ENCODE measurements at regions not wholly inside any gene's neighbourhood (a gene's known extent, or its start where the extent isn't known, plus 50 kb on each side); places are given as distances from the start of the nearest gene placed in this dataset.

- DNase-seq (ENCODE audit: low spot score), result no peak
Measured at GRCh38 chr9:80066931-80067330, 495.2 kb downstream of the TLE4 start.

GRCh38 chr9:80062567-80062966 is 490.8 kb downstream of the TLE4 start:
- no peak for DNase-seq (ENCODE audit: low spot score)

GRCh38 chr9:80061940-80062339 is 490.2 kb downstream of the TLE4 start:
- DNase-seq (ENCODE audit: low spot score), result peak; percentile 53

- no peak for DNase-seq (ENCODE audit: low spot score)
Measured at GRCh38 chr9:80061096-80061495, 489.3 kb downstream of the TLE4 start.

- DNase-seq (ENCODE audit: low spot score), result no peak
Measured at GRCh38 chr9:80059979-80060378, 488.2 kb downstream of the TLE4 start.

DNA sequence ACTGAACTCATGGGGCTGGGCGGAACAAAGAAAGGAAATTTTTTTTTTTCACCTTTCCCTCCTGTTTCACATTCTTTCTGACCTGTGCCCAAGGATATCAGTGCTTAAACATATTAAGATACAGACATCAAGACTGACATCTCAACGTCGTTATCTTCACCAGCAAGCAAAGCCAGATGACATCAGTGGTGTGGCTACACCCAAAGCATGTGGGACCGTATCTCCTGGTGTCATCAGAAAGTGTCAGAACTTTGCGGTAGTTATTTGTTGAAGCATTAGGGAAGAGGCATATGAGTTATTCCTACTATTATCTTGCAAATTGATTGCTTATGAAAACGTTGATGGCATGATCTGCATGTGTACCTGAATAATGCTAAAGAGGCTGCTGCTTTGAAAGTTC is 487.4 kb downstream of the TLE4 start:
- DNase-seq (ENCODE audit: low spot score), result no peak

DNA sequence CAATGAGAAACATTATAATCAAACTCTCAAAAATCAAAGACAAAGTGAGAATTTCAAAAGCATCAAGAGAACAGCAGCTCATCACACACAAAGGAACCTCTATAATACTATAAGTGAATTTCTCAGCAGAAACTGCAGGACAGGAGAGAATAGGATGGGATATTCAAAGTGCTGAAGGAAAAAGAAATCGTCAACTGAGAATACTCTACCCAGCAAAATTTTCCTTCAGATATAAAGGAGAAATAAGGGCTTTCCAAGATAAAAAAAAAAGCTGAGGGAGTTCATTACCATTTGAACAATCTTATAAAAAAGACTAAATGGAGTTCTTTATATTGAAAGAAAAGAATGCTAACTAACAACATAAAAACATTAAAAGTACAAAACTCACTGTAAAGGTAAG is 481.1 kb downstream of the TLE4 start:
- DNase-seq (ENCODE audit: low spot score), result no peak

- DNase-seq (ENCODE audit: low spot score), result no peak
Measured at GRCh38 chr9:80049096-80049782, 477.5 kb downstream of the TLE4 start.

- no peak for DNase-seq (ENCODE audit: low spot score)
Measured at GRCh38 chr9:80046481-80046880, 474.7 kb downstream of the TLE4 start.

GRCh38 chr9:80041821-80042220 is 470.1 kb downstream of the TLE4 start:
- no peak for DNase-seq (ENCODE audit: low spot score)

DNA sequence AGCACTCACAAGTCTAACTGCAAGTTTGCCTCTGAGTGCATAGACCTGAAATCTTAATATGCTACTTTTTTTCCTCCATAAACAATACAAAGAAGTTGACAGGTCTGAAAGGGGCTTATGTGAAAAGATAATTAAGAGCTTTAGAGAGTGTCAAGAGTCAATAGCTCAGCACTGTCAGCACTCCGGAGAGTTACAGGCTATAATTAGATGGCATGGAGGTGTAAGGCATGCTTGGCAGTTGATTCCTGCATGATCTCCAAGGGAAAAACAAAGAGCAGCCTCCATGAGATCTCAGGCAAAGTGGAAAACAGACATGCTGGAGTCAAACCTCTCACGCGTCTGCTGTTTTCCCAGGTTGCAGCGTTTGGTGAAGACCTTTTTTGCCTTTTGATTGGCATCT is 468.7 kb downstream of the TLE4 start:
- no peak for DNase-seq (ENCODE audit: low spot score)

GRCh38 chr9:80030801-80031200 is 459.0 kb downstream of the TLE4 start:
- no peak for DNase-seq (ENCODE audit: low spot score)

DNA sequence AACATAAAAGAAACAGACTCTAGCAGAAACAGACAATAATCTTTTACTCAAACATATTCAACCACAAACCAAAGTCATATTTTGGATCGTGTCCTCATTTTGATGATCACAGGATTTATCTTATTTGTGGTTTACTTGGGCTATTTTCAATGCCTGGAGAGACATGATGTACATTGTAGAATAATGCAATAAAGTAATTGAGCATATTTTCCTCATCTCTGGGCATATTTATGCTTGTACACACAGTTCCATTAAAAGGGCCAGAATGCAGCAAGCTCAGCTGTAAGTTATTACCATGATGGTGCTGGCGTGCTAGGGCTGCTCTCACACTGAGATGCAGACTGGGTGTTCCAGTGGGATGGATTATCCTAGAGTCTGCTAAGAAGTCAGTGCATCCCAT is 456.7 kb downstream of the TLE4 start:
- DNase-seq (ENCODE audit: low spot score), result peak; percentile 20

- DNase-seq (ENCODE audit: low spot score), result no peak
Measured at GRCh38 chr9:80025796-80026520, 454.2 kb downstream of the TLE4 start.

- no peak for DNase-seq (ENCODE audit: low spot score)
Measured at GRCh38 chr9:80025131-80025530, 453.4 kb downstream of the TLE4 start.

GRCh38 chr9:80020530-80020929 is 448.8 kb downstream of the TLE4 start:
- no peak for DNase-seq (ENCODE audit: low spot score)

DNA sequence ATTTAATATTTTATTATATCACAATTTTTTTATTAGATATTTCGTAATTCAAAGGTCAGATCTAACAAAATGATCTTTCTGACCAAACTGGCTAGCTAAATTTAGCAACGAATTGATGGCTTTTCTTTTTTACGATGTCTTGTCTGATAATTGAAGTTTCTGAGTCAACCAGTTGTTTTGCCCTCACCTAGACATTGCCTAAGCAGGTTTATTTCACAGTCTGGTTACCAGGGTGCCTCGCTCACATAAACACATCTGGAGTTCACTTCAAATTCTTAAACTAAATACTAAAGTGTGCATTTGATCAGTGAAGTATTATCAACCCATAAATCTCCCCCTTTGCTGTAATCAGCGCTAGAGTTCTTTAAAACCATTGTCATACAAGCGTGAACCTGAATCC is 448.3 kb downstream of the TLE4 start:
- no peak for DNase-seq (ENCODE audit: low spot score)

- DNase-seq (ENCODE audit: low spot score), result no peak
Measured at GRCh38 chr9:80013891-80014290, 442.1 kb downstream of the TLE4 start.

DNA sequence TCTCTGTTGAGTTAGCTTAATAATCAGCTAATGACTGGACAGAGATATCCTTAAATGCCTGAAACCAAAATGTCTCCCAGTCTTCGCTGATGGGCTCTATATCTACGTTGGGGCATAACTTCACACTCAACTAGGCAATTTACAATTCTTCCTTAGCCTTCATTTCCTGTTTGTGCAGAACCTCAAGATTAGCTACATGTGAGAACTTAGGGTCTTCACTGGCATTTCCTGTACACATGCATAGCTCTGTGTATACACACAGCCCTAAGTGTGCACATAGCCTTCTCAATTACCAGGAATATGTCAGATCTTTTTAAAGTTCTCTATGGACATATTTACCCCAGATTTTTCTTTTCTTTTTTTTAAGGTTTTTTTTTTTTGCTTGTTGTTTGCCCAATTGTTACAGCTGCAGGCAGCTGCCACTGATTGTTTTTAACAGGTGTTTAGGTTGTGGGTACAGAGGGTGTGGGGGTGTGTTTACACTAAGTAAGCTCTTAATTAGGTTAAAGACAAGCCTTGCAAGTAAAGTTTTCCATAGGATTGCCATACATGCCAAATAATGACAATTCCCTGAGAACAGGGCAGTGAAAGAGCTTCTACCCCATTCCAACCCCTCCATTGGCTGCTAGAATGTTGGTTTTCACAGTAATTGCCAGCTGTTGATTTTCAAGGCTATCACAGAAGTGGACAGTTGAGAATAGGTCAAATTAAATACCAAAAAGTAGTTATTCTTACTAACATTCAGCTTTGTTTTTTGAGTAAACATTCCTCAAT is 441.0 kb downstream of the TLE4 start:
- no peak for DNase-seq (ENCODE audit: low spot score)

- no peak for DNase-seq (ENCODE audit: low spot score)
Measured at GRCh38 chr9:80009204-80009603, 437.4 kb downstream of the TLE4 start.

DNA sequence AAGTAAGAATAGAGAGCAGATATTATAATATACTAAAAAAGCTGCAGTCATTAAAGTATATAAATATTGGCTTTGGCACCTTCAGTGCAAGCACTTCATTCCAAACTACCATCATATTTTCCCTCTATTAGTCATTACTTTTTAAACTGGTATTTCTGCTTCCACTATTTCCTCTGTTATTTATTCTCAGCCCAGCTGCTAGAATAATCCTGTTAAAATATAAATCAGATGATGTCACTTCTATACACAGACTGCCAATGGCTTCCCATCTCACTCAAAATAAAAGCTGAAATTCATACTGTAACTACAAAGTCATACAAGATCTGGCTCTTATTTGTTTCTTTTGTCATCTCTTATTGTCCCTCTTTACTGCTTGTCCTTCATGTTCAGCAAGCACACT is 432.9 kb downstream of the TLE4 start:
- DNase-seq (ENCODE audit: low spot score), result no peak

DNA sequence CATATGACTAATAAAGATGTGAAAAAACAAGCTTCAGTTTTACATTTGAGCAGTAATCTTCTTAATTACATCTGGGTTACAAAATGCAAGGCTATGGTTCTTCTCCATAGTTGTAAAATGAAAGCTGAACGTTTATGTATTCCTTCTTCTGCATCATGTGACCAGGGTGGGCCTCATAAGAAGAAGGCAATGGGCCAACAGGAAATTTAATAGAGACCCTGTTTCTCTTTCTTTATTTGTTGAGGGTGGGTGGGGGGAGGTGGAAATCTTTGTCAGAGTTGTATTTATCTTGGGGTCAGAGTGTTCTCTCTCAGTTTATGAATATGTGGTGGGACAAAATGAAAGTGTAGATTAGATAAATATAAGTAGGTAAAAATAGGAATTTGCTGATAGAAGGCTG is 418.8 kb downstream of the TLE4 start:
- DNase-seq (ENCODE audit: low spot score), result no peak

- DNase-seq (ENCODE audit: low spot score), result no peak
Measured at GRCh38 chr9:79989079-79989478, 417.3 kb downstream of the TLE4 start.

Measured in GM03348 (cell line).